RCC 7860 (cell line): ENCODE measurements at regions not wholly inside any gene's neighbourhood (a gene's known extent, or its start where the extent isn't known, plus 50 kb on each side); places are given as distances from the start of the nearest gene placed in this dataset.

ENCODE experiments used
- DNase-seq: peaks from one replicate; pipeline ENCODE4 v3.0.0-alpha.2; 2015; ENCODE audit warnings: low spot score
- FAIRE-seq: peaks from 2 replicates; lab custom pipeline; 2012; peaks lifted over from hg19 to GRCh38; lab: Jason Lieb, UNC

- FAIRE-seq: peak; percentile 51
- peak; percentile 21 for DNase-seq
Measured at GRCh38 chr2:222797261-222797660, 63.6 kb upstream of the ACSL3 start.

DNA sequence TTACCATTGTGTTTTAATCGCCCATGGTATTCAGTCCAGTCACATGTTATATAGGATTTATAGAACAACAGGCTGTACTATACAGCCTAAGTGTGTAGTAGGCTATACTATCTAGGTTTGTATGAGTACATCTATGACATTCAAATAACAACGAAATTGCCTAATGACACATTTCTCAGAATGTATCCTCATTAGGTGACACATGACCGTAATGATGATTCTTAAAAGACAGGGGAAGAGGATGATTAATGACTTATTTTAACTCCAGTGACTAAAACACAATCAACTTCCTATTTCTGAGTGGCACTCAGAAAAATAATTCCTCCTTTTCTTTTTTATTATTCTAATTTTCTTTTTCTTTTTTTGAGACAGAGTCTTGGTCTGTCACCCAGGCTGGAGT, 63.0 kb upstream of the ACSL3 start:
- FAIRE-seq (no peak), DNase-seq (no peak)

DNA sequence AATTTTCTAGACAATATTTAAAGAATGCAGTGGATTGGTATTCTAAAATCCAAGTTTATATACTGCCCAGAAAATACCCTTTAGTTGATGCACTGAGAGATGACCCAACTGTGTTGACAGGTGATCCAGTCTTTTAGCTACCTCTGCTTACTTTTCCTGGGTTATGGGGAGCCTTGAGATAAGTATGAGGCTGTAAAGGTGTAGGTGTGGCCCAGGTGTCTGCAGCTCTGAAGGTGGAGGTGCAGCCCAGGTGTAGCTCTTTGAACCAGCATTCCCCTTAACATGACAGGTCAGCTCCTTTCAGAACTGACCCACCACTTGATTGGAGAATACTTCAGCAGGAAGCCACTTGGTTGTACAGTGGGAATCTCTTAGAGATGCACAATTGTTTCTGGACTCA, 62.3 kb upstream of the ACSL3 start:
- FAIRE-seq: no peak
- DNase-seq: no peak

GRCh38 chr2:222799262-222799918, 61.4 kb upstream of the ACSL3 start:
- FAIRE-seq: no peak
- DNase-seq: no peak

DNA sequence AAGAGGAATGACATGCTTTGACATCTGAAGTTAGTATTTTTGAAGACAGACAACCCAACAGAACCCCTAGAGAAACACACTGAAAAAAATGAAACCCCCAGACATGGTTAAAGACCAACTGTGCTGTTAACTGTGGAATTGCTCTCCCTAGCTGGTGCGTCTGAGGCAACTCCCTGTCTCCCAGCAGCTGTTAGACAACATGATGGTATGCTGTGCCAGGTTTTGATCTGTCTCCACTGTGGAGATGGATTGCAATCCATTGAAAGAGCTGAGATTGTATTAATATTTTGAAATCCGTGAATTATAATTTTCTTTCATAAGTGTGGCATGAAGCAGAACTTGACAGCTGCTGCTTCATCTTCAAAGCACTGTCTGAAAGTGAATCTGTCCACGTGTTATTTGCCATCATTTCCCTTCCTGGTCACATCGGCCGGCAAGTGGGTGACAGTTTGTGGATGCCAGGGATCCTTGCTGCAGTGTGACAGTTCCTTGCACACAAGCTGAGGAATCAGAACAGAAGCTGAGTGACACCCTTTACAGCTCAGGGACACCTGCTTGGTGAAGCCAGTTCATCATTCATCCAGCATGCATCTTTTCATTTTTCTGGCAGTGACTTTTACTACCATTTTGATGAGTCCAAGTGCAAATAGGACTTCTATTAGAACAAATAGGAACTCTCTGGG, 58.2 kb upstream of the ACSL3 start:
- DNase-seq (no peak), FAIRE-seq (no peak)

DNA sequence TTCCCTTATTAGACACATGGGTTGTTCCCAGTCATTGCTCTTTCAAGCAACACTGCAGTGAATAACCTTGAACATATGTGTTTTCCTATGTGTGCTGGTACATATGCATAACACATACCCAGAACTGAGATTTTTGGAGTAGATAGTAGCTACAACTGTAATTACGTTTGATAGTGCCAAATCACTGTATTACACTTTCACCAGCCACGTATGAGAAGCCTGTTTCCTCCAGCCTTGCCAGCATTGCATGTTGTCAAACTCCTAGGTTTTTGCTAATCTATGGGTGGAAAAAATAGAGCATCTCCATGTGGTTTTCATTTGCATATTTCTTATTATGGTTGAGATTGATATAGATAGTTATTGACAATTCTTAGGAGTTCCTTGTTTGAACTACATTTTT, 56.5 kb upstream of the ACSL3 start:
- no peak for FAIRE-seq
- DNase-seq: no peak

- FAIRE-seq: no peak
- no peak for DNase-seq
Measured at GRCh38 chr2:222805591-222806304, 55.1 kb upstream of the ACSL3 start.

DNA sequence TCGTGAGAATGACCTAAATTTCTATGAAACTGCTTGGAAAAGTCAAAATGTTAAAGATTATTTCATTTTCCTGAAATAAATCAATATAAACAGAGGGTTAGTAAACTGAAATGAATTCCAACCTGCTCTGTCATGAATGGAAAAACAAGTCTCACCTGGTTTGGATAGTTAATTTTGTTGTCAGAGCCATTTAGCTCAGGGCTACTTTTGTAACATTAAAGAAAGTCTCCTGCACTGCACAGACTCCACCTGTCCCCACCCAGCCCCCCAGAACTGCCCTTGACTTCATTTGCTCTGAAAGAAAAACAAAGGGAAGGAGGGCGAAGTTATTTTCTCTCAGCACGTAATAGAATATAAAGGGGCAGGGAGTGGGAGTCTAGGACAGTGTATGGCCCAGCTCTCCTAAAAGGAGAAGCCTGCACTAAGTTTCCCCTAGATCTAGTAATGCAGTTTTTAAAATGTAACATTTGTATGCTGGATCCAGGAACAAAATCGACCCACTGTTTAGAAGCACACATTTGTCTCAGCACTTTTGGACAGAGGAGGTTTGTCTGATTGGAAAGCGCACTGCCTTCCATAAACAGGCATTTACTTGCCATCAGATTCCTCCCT, 54.2 kb upstream of the ACSL3 start:
- no peak for DNase-seq
- no peak for FAIRE-seq

- DNase-seq: no peak
- FAIRE-seq: no peak
Measured at GRCh38 chr2:222807431-222807830, 53.4 kb upstream of the ACSL3 start.

- DNase-seq (no peak), FAIRE-seq (no peak)
Measured at GRCh38 chr2:222809582-222809981, 51.3 kb upstream of the ACSL3 start.

DNA sequence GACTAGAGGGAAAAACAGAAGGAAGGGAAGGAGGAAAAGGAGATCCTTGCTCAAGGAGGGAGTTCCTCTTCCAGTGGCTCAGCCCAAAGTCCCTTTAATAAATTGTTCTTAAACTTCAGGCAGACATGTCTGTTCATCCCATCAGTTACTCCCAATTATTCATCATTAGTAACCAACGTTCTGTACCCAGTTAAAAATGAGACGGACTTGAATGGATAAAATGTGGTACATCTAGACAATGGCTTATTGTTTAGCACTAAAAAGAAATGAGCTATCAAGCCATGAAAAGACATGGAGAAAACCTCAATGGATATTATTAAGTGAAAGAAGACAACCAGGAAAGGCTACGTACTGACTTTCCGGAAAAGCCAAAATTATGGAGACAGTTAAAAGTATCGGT, 50.8 kb upstream of the ACSL3 start:
- no peak for DNase-seq
- no peak for FAIRE-seq
